GM19023 (cell line): ENCODE measurements at regions not wholly inside any gene's neighbourhood (a gene's known extent, or its start where the extent isn't known, plus 50 kb on each side); places are given as distances from the start of the nearest gene placed in this dataset.

ENCODE experiments used
- ATAC-seq: cut with Tn5 transposase; IDR thresholded peaks from one replicate; pipeline ENCODE4 v1.9.1; 2021; ENCODE audit warnings: mild to moderate bottlenecking, moderate library complexity; ENCODE audit not compliant: unreplicated experiment

DNA sequence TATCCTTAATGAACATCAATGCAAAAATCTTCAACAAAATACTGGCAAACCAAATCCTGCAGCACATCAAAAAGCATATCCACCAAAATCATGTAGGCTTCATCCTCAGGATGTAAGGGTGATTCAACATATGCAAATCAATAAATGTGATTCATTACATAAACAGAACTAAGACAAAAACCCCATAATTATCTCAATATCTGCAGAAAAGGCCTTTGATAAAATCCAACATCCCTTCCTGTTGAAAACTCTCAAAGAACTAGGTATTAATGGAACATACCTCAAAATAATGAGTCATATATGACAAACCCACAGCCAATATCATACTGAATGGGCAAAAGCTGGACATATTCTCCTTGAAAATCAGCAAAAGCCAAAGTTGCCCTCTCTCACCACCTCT lies 54.6 kb upstream of the DEPDC1 start:
- ATAC-seq, result no peak

DNA sequence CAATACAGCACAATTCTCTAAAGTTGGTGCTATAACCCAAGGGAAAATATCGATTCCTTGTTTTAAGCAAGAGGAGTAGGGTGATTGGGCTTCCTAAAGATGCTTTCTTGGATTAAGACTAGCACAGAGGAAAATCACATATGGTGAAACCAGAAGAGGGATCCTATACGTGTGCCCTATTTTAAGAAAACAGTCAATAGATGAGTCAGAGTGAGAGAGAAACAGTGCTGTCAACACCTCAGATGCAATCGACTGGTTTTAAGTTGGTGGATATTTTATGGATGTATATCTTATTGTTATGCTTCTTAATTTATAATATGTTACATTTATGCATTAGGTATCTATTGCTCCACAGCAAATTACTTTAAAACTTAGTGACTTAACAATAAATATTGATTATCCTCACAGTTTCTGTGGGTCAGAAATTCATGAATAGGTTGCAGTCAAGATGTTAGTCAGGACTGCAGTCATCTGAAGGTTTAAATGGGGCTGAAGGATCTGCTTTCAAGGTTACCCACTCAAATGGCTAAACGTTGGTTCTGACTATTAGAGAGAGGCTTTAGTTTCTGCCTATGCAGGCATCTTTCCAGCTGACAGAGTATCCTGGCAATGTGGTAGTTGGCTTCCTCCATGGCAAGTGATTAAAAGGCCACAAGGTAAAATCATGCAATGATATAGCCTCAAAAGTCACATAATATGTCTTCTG lies 61.6 kb upstream of the DEPDC1 start:
- no peak for ATAC-seq

GRCh38 chr1:68565923-68566322 lies 69.0 kb upstream of the DEPDC1 start:
- ATAC-seq, result no peak

DNA sequence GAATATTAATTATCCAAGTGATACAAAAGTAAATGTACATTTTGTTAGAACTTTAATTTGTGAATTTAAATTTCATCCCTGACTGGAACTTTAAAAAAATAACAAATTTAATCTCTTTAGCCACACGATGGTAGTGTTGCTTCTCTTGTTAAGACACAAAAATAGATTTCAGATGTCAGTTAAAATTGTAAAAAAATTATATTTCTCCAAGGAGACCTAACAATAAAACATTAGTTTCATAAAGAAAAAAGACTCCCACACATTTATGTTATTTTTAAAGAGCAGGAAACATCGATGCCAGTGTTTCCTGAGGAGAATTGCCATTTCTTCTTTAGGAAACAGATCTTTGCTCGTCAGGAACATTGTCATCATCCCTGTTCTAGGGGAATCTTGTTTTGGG lies 74.0 kb upstream of the DEPDC1 start:
- no peak for ATAC-seq

DNA sequence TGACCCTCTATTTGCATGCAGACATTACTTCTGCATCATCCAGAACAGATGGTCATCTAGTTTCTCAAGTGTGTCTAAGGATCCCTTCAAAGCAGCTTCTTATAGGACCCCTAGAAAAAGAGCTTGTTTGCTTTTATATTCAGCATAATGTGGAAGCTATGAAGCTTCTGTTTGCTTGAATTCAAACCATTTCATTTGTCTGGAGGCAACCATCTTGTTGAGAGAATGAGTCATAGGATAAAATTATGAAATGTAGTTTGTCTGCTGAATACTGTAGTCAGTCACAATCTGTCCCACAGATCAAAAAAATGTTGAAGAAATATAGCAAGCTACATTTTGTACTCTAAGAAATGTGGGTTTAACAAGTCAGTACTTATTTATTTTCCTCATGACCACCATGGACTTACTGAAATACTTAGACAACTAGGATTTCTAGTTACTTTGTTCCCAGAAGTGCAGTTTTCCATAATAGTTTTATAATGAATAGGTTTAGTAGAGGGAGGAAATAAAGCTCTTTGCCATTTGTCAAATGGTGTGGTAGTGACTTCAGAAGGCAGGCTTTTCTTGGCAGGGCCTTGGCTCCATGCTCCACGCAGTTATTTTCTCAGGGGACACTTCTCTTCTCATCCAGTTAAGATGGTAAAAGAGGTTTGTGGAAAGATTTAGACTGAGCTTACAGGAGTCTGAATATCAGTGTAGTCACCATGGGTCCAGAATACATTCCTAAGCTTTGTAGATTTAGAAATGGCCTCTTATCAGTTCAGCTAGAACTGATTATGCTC lies 74.8 kb upstream of the DEPDC1 start:
- ATAC-seq, result no peak

GRCh38 chr1:68585351-68585750 lies 88.5 kb upstream of the DEPDC1 start:
- ATAC-seq, result no peak

GRCh38 chr1:68586766-68587165 lies 89.9 kb upstream of the DEPDC1 start:
- no peak for ATAC-seq

GRCh38 chr1:68588304-68588703 lies 91.4 kb upstream of the DEPDC1 start:
- no peak for ATAC-seq

GRCh38 chr1:68590473-68590872 lies 93.6 kb upstream of the DEPDC1 start:
- ATAC-seq, result no peak

DNA sequence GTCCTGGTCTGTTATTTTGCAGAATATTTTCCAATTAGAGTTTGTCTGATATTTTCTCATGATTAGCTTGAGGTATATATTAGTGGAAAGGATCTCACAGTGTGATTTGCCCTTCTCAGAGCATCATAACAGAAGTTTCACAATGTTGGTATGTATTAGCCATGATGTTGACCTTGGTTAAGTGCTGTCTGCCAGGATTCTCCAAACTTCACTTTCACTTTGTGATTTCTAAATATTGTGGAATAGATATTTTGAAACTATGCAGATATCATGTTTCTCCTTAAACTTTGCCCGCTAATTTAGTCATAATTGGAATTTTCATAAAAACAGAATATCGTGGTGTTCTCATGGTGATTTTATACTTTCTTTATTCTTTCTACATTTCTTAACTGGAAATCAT lies 98.0 kb upstream of the DEPDC1 start:
- ATAC-seq, result no peak

GRCh38 chr1:68600049-68600661 lies 103.3 kb upstream of the DEPDC1 start:
- ATAC-seq, result no peak

GRCh38 chr1:68608289-68608688 lies 111.4 kb upstream of the DEPDC1 start:
- no peak for ATAC-seq

DNA sequence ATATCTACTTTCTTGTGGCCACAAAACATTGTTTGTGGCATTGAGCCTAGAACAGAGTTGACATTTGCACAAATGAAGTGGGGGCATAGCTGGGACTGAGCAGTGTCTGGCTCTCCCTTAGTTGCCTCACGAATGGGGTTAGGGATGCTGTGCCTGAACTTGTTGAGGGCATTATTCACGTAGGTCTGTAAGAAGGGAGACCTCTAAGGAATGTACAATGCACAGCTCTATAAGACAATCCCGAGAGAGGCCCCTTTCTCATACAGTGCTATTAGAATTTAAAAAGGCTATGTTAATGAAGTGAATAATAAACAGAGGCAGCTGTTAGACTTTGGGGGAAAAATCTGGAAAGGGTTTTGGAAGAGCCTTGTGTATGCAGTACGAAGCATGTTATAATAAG lies 118.4 kb upstream of the DEPDC1 start:
- ATAC-seq, result no peak

GRCh38 chr1:68617942-68618341 lies 121.1 kb upstream of the DEPDC1 start:
- ATAC-seq, result no peak

- no peak for ATAC-seq
These were observed 123.7 kb upstream of the DEPDC1 start for GRCh38 chr1:68620571-68620970.

DNA sequence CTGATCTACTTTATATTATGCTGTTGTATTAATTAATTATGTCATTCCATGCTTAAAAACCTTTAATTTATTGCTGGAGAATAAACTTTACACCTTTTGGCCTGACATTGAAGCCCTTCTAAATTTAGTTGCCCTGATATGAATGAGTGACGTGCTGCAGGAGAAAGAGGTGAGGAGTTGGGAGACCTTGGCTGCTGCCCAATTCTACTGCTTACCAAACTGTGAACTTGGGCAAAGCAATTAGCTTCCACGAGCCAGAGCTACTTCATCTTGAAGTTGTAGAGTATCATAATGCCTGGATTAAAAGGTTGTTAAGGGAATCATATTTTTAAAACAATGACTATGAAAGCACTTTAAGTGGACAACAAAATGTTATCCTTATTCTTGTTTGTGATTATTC lies 126.8 kb upstream of the DEPDC1 start:
- no peak for ATAC-seq

GRCh38 chr1:68624233-68624632 lies 127.4 kb upstream of the DEPDC1 start:
- no peak for ATAC-seq

DNA sequence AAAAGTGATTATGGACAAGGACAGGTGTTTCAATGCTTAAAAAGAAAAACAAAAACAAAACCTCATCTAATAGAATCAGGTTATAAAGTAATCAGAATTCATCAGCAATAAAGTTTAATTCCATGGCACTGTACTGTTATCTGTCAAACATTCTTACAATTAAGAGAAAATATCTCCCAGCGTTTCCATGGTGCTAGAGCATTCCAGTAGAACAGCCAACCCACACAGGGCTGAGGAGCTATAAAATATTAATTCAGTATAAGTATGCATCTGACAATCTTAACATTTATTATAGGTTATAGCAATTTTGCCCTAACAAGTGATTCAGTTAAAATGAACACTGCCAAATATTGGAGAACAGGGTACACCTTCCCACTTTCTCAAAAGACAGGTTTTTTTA lies 128.7 kb upstream of the DEPDC1 start:
- no peak for ATAC-seq

GRCh38 chr1:68633141-68633919 lies 136.4 kb upstream of the DEPDC1 start:
- ATAC-seq, result no peak

DNA sequence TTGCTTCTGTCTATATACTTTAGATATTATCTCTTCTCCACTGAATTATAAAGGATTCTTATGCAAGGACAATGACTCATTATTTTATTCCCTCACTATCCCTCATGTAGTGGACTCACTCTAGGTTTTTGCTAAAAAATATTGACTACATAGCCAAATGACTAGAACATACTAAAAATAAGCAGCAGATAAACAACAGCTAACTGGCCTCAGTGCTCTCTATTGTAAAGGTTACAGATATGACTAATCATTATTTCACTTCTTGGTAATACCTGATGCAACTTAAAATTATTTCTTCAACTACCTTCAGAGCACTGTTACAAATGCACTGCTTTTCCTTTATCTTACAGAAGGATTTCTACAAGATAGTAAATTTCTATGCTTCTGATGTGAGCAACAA lies 147.6 kb upstream of the DEPDC1 start:
- ATAC-seq, result no peak

GRCh38 chr1:68651115-68651514 lies 154.2 kb upstream of the DEPDC1 start:
- no peak for ATAC-seq
